B cell (primary cell): ENCODE measurements at regions not wholly inside any gene's neighbourhood (a gene's known extent, or its start where the extent isn't known, plus 50 kb on each side); places are given as distances from the start of the nearest gene placed in this dataset.

Experiments
- ATAC-seq: fragments of 200-7000 bp; cut with Tn5 transposase; one replicate; pipeline ENCODE4 v1.10.0; 2021; ENCODE audit warnings: low read depth, mild to moderate bottlenecking, moderate number of reproducible peaks, moderate library complexity
- CTCF ChIA-PET: fragments of 350-600 bp; sonication (Branson Sonifier 250); formaldehyde crosslinking; loops from one replicate; lab custom pipeline; 2021; ENCODE audit warnings: antibody characterized with exemption, inconsistent platforms; lab: Charles Lee
- POLR2A ChIA-PET: fragments of 350-600 bp; sonication (Branson Sonifier 250); formaldehyde crosslinking; loops from one replicate; lab custom pipeline; 2021; ENCODE audit warnings: antibody characterized with exemption; lab: Charles Lee
- DNase-seq: peaks from one replicate; pipeline ENCODE4 v3.0.0; 2013
- H2AFZ ChIP-seq: 2 replicates; pipeline ENCODE4 v1.6.1; 2012; ENCODE audit warnings: mild to moderate bottlenecking, low read depth, low read length; ENCODE audit not compliant: insufficient read depth, poor library complexity, severe bottlenecking
- H3K27ac ChIP-seq, 2 donors: 1 replicate in 1 of 2; 2 replicates in 1 of 2; pipeline ENCODE4 v1.5.1; 2012 to 2013; ENCODE audit warnings: low read length in 2 of 2, mild to moderate bottlenecking in 2 of 2, moderate library complexity in 1 of 2
- H3K27me3 ChIP-seq, 4 experiments: fragments of 200-600 bp in 1 of 4; sonication (generic) in 1 of 4; replicated peaks in 1 of 4; 1 replicate in 2 of 4; 2 replicates in 2 of 4; pipeline versions ENCODE4 v1.6.1 to v1.7.0; 2013 to 2016; ENCODE audit warnings: low read length in 3 of 4, mild to moderate bottlenecking in 2 of 4, mixed read lengths in 1 of 4, moderate library complexity in 1 of 4; ENCODE audit not compliant: insufficient read depth in 4 of 4, control insufficient read depth in 3 of 4; ENCODE audit errors: control extremely low read depth in 1 of 4
- H3K36me3 ChIP-seq, 2 experiments: replicated peaks in 1 of 2; 1 replicate in 1 of 2; 2 replicates in 1 of 2; pipeline versions ENCODE4 v1.6.1 to v1.7.1; 2013; ENCODE audit warnings: low read length in 1 of 2; ENCODE audit not compliant: insufficient read depth in 2 of 2, control insufficient read depth in 1 of 2; ENCODE audit errors: control extremely low read depth in 1 of 2, extremely low read depth in 1 of 2
- H3K4me1 ChIP-seq, 2 donors: fragments of 200-600 bp in 1 of 2; sonication (generic) in 1 of 2; 1 replicate in 1 of 2; 2 replicates in 1 of 2; pipeline versions ENCODE4 v1.5.1 to v1.6.1; 2013 to 2017; ENCODE audit warnings: low read length in 2 of 2; ENCODE audit not compliant: control insufficient read depth in 2 of 2, insufficient read depth in 2 of 2
- H3K4me2 ChIP-seq: replicated peaks from 2 replicates; pipeline ENCODE3; 2012; ENCODE audit warnings: mild to moderate bottlenecking, low read depth, low read length; ENCODE audit not compliant: poor library complexity, severe bottlenecking
- H3K4me3 ChIP-seq, 5 experiments: fragments of 200-600 bp in 1 of 5; sonication (generic) in 1 of 5; 1 replicate in 3 of 5; 2 replicates in 2 of 5; pipeline versions ENCODE4 v1.5.1 to v1.7.0; 2011 to 2016; ENCODE audit warnings: low read length in 4 of 5, mild to moderate bottlenecking in 4 of 5, low read depth in 2 of 5, control low read depth in 1 of 5, moderate library complexity in 1 of 5; ENCODE audit not compliant: insufficient read depth in 1 of 5; ENCODE audit errors: control extremely low read depth in 1 of 5, extremely low read depth in 1 of 5
- H3K79me2 ChIP-seq: fragments of 200-600 bp; sonication (generic); one replicate; pipeline ENCODE4 v1.6.0; 2016; ENCODE audit warnings: low read length; ENCODE audit not compliant: control insufficient read depth, insufficient read depth
- H3K9ac ChIP-seq: fragments of 200-600 bp; sonication (generic); 2 replicates; pipeline ENCODE4 v1.6.1; 2017; ENCODE audit warnings: mild to moderate bottlenecking, low read length, moderate library complexity
- H3K9me3 ChIP-seq, 3 donors: one replicate each; pipeline versions ENCODE4 v1.6.1 to v1.7.1; 2013; ENCODE audit warnings: low read length in 2 of 3; ENCODE audit not compliant: control insufficient read depth in 2 of 3, insufficient read depth in 1 of 3; ENCODE audit errors: control extremely low read depth in 1 of 3
- H4K20me1 ChIP-seq: 2 replicates; pipeline ENCODE4 v1.6.0; 2012; ENCODE audit warnings: mild to moderate bottlenecking, low read length; ENCODE audit not compliant: insufficient read depth, control insufficient read depth, poor library complexity, severe bottlenecking
- H3K27ac Mint-ChIP-seq: one replicate; pipeline ENCODE4 v1.8.0; 2021; ENCODE audit warnings: mixed read lengths
- H3K27me3 Mint-ChIP-seq: one replicate; pipeline ENCODE4 v1.8.0; 2021; ENCODE audit warnings: mixed read lengths
- H3K4me1 Mint-ChIP-seq: one replicate; pipeline ENCODE4 v1.8.0; 2021; ENCODE audit warnings: mixed read lengths
- H3K4me3 Mint-ChIP-seq: one replicate; pipeline ENCODE4 v1.8.0; 2021; ENCODE audit warnings: mixed read lengths
- H3K9me3 Mint-ChIP-seq: one replicate; pipeline ENCODE4 v1.8.0; 2022; ENCODE audit warnings: mixed read lengths; ENCODE audit not compliant: insufficient read depth
- CTCF ChIP-seq: fragments of 200-600 bp; IDR thresholded peaks from one replicate; pipeline ENCODE4 v1.8.0; 2022; ENCODE audit warnings: antibody characterized with exemption, mild to moderate bottlenecking
- EZH2 ChIP-seq: IDR thresholded peaks from 2 replicates; pipeline ENCODE4 v1.6.1; 2012; ENCODE audit warnings: borderline replicate concordance, low read depth, mild to moderate bottlenecking, moderate library complexity, low read length; ENCODE audit not compliant: insufficient read depth, poor library complexity, severe bottlenecking
- WGBS: methylation state at CpG from one replicate; pipeline ENCODE4 v1.1.5; 2013; ENCODE audit warnings: missing lambda C conversion rate; ENCODE audit not compliant: insufficient coverage; 5-methylcytosine and 5-hydroxymethylcytosine counted together
- intact Hi-C: fragments of 100-400 bp; cut with micrococcal nuclease; formaldehyde crosslinking; loops from one replicate; pipeline ENCODE4 v1.10.0; 2022

GRCh38 chr9:124102363-124102762, 90.8 kb downstream of the LHX2 start:
- peaks cover 0 to 14% (median 0%) of the 10 kb centered on the region in 4 experiments for H3K27me3 ChIP-seq
- intact Hi-C loops, result no loop called here
- Mint-ChIP-seq H3K4me3 (no peak overlapping the region), H3K9me3 (no peaks in the 10 kb centered on the region), H3K4me1 (peaks cover 16% of the 10 kb centered on the region), H3K27ac (no peak overlapping the region), H3K27me3 (peaks cover 48% of the 10 kb centered on the region)
- 35% methylated on average over 3 of the region's 3 CpGs for WGBS
- no peaks in the 10 kb centered on the region for H3K36me3 ChIP-seq
- H3K4me2 ChIP-seq, result no peak overlapping the region
- H4K20me1 ChIP-seq, result no peaks in the 10 kb centered on the region
- no peak overlapping the region for H2AFZ ChIP-seq
- CTCF ChIA-PET, result interaction anchor here (1.2 kb wide), 1 partner anchor 95 kb away, joined by 3 read pairs; no protein-coding TSS in a partner anchor
- DNase-seq (no peak), ATAC-seq (no peak)
- POLR2A ChIA-PET, result no interaction called here
- H3K4me3 ChIP-seq, result no peak overlapping the region
- TF ChIP-seq CTCF, result no peak
- no peak for TF ChIP-seq EZH2
- H3K27ac ChIP-seq, result no peak overlapping the region
- H3K9me3 ChIP-seq, result no peaks in the 10 kb centered on the region
- H3K79me2 ChIP-seq, result no peaks in the 10 kb centered on the region
- no peak overlapping the region for H3K9ac ChIP-seq
- H3K4me1 ChIP-seq, result peaks cover 0 to 3% of the 10 kb centered on the region in 2 donors

GRCh38 chr9:124105266-124105665, 93.7 kb downstream of the LHX2 start:
- Histone ChIP-seq H3K9me3 (peaks cover 0 to 2% (median 0%) of the 10 kb centered on the region in 3 donors), H3K4me2 (no peak overlapping the region), H3K4me1 (peaks cover 0 to 3% of the 10 kb centered on the region in 2 donors), H3K79me2 (no peaks in the 10 kb centered on the region), H3K36me3 (no peaks in the 10 kb centered on the region), H4K20me1 (no peaks in the 10 kb centered on the region), H3K27me3 (peaks cover 0 to 13% (median 1%) of the 10 kb centered on the region in 4 experiments), H2AFZ (no peak overlapping the region), H3K27ac (no peak overlapping the region), H3K9ac (no peak overlapping the region), H3K4me3 (no peak overlapping the region)
- intact Hi-C loops, result no loop called here
- TF ChIP-seq EZH2 (no peak), CTCF (no peak)
- H3K27me3 Mint-ChIP-seq, result peaks cover 47% of the 10 kb centered on the region
- H3K27ac Mint-ChIP-seq, result no peak overlapping the region
- ChIA-PET POLR2A (no interaction called here), CTCF (no interaction called here)
- 81% methylated on average over 3 of the region's 3 CpGs for WGBS
- DNase-seq (no peak), ATAC-seq (no peak)
- H3K9me3 Mint-ChIP-seq, result no peaks in the 10 kb centered on the region
- H3K4me1 Mint-ChIP-seq, result peaks cover 16% of the 10 kb centered on the region
- H3K4me3 Mint-ChIP-seq, result no peak overlapping the region
